GM12878 (cell line): ENCODE measurements at regions not wholly inside any gene's neighbourhood (a gene's known extent, or its start where the extent isn't known, plus 50 kb on each side); places are given as distances from the start of the nearest gene placed in this dataset.

ENCODE experiments used
- ASH2L ChIP-seq: fragments of 300-600, 200-600 bp; sonication (generic); IDR thresholded peaks from 2 replicates; pipeline ENCODE4 v1.6.1; 2017; ENCODE audit warnings: low read depth, mild to moderate bottlenecking, borderline replicate concordance
- CTCF ChIP-seq, 3 experiments: IDR thresholded peaks in 2 of 3; conservative IDR thresholded peaks in 1 of 3; 2 replicates each; pipeline ENCODE4 v1.5.1; 2011; ENCODE audit warnings: low read depth in 3 of 3, low read length in 3 of 3, mild to moderate bottlenecking in 3 of 3, control low read depth in 2 of 3, moderate library complexity in 2 of 3, inconsistent platforms in 1 of 3, mixed read lengths in 1 of 3; ENCODE audit not compliant: control insufficient read depth in 2 of 3, insufficient read depth in 1 of 3; ENCODE audit errors: extremely low read depth in 1 of 3
- SREBF2 ChIP-seq: IDR thresholded peaks from 2 replicates; pipeline ENCODE4 v1.6.1; 2012; ENCODE audit warnings: mild to moderate bottlenecking, low read length
- TAF1 ChIP-seq: IDR thresholded peaks from 2 replicates; pipeline ENCODE4 v1.6.1; 2011; ENCODE audit warnings: mild to moderate bottlenecking, low read depth, low read length, borderline replicate concordance

- TF ChIP-seq ASH2L (no peak), CTCF (IDR thresholded peaks at IDR 0.05 in 2 of 3, conservative IDR thresholded peaks at IDR 0.05 in 1 of 3; ENCODE audit: control insufficient read depth in 2 of 3, extremely low read depth in 1 of 3, insufficient read depth in 1 of 3, low read depth in 3 of 3, low read length in 3 of 3) (no peak), SREBF2 (no peak), TAF1 (no peak)
Measured at GRCh38 chr2:46835520-46835919, 80.1 kb downstream of the MCFD2 start.
